GM12891 (cell line): ENCODE measurements at regions not wholly inside any gene's neighbourhood (a gene's known extent, or its start where the extent isn't known, plus 50 kb on each side); places are given as distances from the start of the nearest gene placed in this dataset.

Source experiments
- DNase-seq: peaks from one replicate; pipeline ENCODE4 v3.0.0; 2011; ENCODE audit warnings: low spot score; ENCODE audit not compliant: insufficient read length
- FAIRE-seq: peaks from 2 replicates; lab custom pipeline; 2011; peaks lifted over from hg19 to GRCh38; lab: Jason Lieb, UNC
- PAX5 ChIP-seq: IDR thresholded peaks from 2 replicates; pipeline ENCODE4 v1.6.1; 2011; ENCODE audit warnings: low read length, moderate library complexity, mild to moderate bottlenecking; ENCODE audit not compliant: insufficient read depth, severe bottlenecking
- POLR2A ChIP-seq: IDR thresholded peaks from 2 replicates; pipeline ENCODE4 v1.6.1; 2011; ENCODE audit warnings: low read depth, low read length, control low read depth
- POLR2AphosphoS5 ChIP-seq: IDR thresholded peaks from 2 replicates; pipeline ENCODE4 v1.6.1; 2011; ENCODE audit warnings: low read depth, low read length, control low read depth
- POU2F2 ChIP-seq: IDR thresholded peaks from 2 replicates; pipeline ENCODE4 v1.6.1; 2011; ENCODE audit warnings: low read depth, mild to moderate bottlenecking, control low read depth, low read length, moderate library complexity
- SPI1 ChIP-seq: IDR thresholded peaks from 2 replicates; pipeline ENCODE4 v1.6.1; 2011; ENCODE audit warnings: low read depth, low read length, control low read depth
- TAF1 ChIP-seq: IDR thresholded peaks from 2 replicates; pipeline ENCODE4 v1.6.1; 2011; ENCODE audit warnings: low read depth, low read length, control low read depth

DNA sequence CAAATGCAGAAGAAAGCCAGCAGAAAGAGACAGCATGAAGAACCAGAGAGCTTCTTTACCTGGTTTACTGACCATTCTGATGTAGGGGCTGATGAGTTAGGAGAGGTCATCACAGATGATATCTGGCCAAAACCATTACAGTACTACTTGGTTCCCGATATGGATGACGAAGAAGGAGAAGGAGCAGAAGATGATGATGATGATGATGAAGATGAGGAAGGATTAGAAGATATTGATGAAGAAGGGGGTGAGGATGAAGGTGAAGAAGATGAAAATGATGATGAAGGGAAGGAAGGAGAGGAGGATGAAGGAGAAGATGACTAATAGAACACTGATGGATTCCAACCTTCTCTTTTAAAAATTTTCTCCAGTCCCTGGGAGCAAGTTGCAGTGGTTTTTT, 178.2 kb upstream of the CRY1 start:
- no peak for TF ChIP-seq POLR2AphosphoS5
- no peak for TF ChIP-seq POLR2A
- no peak for TF ChIP-seq TAF1
- TF ChIP-seq PAX5: no peak
- no peak for TF ChIP-seq SPI1
- no peak for TF ChIP-seq POU2F2
- FAIRE-seq (no peak), DNase-seq (no peak)

GRCh38 chr12:107275530-107275929, 182.2 kb upstream of the CRY1 start:
- TF ChIP-seq POU2F2 (no peak), TAF1 (no peak), POLR2AphosphoS5 (no peak), POLR2A (no peak), PAX5 (no peak), SPI1 (no peak)
- FAIRE-seq (no peak), DNase-seq (no peak)

DNA sequence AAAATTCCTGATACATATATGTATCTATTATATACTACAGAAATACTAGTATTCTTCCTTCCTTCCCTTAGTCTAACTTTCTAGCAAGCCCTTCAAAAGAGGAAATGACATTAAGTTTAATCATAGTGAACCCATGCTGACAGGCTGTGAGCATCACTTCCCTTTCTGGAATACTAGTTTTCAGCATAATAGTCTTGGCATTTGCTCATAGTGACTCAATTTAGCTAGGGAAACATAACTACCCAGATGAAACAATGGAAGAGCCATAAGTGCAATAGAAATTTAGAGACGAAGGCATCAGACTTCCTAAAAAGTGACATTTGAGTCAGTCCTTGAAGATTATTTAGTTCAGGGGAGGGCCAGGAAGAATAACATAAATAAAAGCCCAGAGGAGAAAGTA, 184.5 kb upstream of the CRY1 start:
- TF ChIP-seq POLR2AphosphoS5 (no peak), SPI1 (peak; percentile 49; the same call in 1 of the 2 replicates)
- no peak for FAIRE-seq
- no peak for DNase-seq

DNA sequence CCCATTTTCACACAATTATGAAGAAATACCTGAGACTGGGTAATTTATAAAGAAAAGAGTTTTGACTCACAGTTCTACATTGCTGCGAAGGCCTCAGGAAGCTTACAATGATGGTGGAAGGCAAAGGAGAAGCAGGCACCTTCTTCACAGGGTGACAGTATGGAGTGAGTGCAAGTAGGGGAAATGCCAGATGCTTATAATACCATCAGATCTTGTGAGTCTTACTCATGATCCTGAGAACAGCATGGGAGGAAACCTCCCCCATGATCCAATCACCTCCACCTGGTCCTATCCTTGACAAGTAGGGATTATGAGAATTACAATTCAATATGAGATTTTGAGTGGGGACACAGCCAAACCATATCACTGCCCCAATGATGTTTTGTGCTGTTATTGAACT, 189.3 kb upstream of the CRY1 start:
- TF ChIP-seq POLR2AphosphoS5: no peak
- TF ChIP-seq POLR2A: no peak
- no peak for TF ChIP-seq POU2F2
- TF ChIP-seq PAX5: no peak
- DNase-seq (no peak), FAIRE-seq (no peak)

DNA sequence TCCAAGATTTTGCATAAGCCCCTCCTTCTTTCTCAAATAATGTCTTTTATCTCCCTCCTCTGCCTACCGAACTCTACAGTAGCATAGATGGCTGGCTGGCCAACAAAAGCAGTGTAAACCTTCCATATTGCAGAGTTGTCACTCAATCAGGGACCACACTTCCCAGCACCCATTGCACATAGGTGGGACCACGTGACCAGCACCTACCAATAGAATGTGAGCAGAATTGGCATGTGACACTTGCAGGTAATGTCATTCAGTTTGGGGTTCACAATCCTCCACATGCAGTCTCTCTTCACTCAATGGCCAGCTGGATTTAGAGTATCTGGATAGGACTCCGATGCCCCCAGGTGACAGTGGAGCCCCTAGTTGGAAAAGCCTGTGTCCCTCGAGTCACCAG, 190.3 kb upstream of the CRY1 start:
- TF ChIP-seq PAX5: no peak
- no peak for TF ChIP-seq SPI1
- TF ChIP-seq POLR2AphosphoS5: no peak
- TF ChIP-seq POU2F2: no peak
- no peak for TF ChIP-seq POLR2A
- TF ChIP-seq TAF1: no peak
- DNase-seq: no peak
- FAIRE-seq: no peak

DNA sequence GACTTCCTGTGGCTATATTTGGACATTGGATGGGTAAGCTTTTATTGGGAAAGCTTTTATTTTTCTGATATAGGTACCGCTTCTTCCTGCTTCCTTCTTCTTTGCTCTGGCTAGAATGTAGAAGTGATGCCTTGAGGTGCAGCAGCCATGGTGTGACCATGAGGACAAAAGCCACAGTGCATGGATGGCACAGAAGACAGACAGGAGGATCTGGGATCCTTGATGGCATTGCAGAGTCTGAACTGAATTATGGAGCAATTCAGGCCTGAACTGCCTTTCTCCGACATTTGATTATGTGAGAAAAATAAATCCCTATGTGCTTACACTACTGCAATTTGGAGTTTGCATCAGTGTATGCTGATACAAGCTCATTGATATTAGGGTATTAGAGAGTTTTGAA, 191.3 kb upstream of the CRY1 start:
- DNase-seq: no peak
- no peak for FAIRE-seq
- TF ChIP-seq POU2F2: no peak
- TF ChIP-seq TAF1: no peak
- no peak for TF ChIP-seq POLR2A
- no peak for TF ChIP-seq SPI1
- TF ChIP-seq PAX5: no peak
- no peak for TF ChIP-seq POLR2AphosphoS5

- DNase-seq (no peak), FAIRE-seq (no peak)
- TF ChIP-seq POLR2AphosphoS5 (no peak), POU2F2 (no peak), SPI1 (no peak), PAX5 (no peak), TAF1 (no peak), POLR2A (no peak)
These were observed 194.4 kb upstream of the CRY1 start for GRCh38 chr12:107287436-107288413.

GRCh38 chr12:107288414-107289127, 195.2 kb upstream of the CRY1 start:
- DNase-seq: no peak
- FAIRE-seq: no peak
- TF ChIP-seq POLR2A: no peak
- TF ChIP-seq PAX5: no peak
- TF ChIP-seq POLR2AphosphoS5: no peak
- no peak for TF ChIP-seq TAF1
- TF ChIP-seq SPI1: no peak
- no peak for TF ChIP-seq POU2F2

GRCh38 chr12:107291018-107291417, 197.7 kb upstream of the CRY1 start:
- DNase-seq: no peak

GRCh38 chr12:107296681-107297089, 203.3 kb upstream of the CRY1 start:
- TF ChIP-seq TAF1 (no peak), PAX5 (no peak), SPI1 (no peak), POLR2A (no peak), POU2F2 (no peak), POLR2AphosphoS5 (no peak)
- no peak for DNase-seq
- FAIRE-seq: no peak

More at GRCh38 chr12:107291018-107291417, 197.7 kb upstream of the CRY1 start:
- no peak for FAIRE-seq
- no peak for TF ChIP-seq SPI1
- no peak for TF ChIP-seq PAX5
- TF ChIP-seq POU2F2: no peak
- TF ChIP-seq POLR2AphosphoS5: no peak
